22Rv1 (cell line): ENCODE measurements at regions not wholly inside any gene's neighbourhood (a gene's known extent, or its start where the extent isn't known, plus 50 kb on each side); places are given as distances from the start of the nearest gene placed in this dataset.

Source experiments
- ZFX ChIP-seq: fragments of 450-650 bp; IDR thresholded peaks from 2 replicates; pipeline ENCODE4 v1.6.1; 2017; ENCODE audit warnings: antibody characterized with exemption, borderline replicate concordance
- TF ChIP-seq, protein P1 (sequence below): fragments of 450-650 bp; IDR thresholded peaks from 2 replicates; pipeline ENCODE4 v1.5.1; 2017; ENCODE audit warnings: mild to moderate bottlenecking

- TF ChIP-seq, protein P1, sequence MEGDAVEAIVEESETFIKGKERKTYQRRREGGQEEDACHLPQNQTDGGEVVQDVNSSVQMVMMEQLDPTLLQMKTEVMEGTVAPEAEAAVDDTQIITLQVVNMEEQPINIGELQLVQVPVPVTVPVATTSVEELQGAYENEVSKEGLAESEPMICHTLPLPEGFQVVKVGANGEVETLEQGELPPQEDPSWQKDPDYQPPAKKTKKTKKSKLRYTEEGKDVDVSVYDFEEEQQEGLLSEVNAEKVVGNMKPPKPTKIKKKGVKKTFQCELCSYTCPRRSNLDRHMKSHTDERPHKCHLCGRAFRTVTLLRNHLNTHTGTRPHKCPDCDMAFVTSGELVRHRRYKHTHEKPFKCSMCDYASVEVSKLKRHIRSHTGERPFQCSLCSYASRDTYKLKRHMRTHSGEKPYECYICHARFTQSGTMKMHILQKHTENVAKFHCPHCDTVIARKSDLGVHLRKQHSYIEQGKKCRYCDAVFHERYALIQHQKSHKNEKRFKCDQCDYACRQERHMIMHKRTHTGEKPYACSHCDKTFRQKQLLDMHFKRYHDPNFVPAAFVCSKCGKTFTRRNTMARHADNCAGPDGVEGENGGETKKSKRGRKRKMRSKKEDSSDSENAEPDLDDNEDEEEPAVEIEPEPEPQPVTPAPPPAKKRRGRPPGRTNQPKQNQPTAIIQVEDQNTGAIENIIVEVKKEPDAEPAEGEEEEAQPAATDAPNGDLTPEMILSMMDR: peak; percentile 3; the same call in 1 of the 2 replicates
- TF ChIP-seq ZFX: no peak
These were observed 111.2 kb downstream of the ZNF280B start for GRCh38 chr22:22397292-22397870.
